GM12872 (cell line): ENCODE measurements at regions not wholly inside any gene's neighbourhood (a gene's known extent, or its start where the extent isn't known, plus 50 kb on each side); places are given as distances from the start of the nearest gene placed in this dataset.

Experiments
- CTCF ChIP-seq: IDR thresholded peaks from 3 replicates; pipeline ENCODE4 v1.5.1; 2011; ENCODE audit warnings: low read depth, mild to moderate bottlenecking, low read length, moderate library complexity; ENCODE audit not compliant: insufficient read depth

GRCh38 chr21:20874202-20874601 is 124.0 kb upstream of the NCAM2 start:
- no peak for TF ChIP-seq CTCF

GRCh38 chr21:20875742-20876141 is 122.5 kb upstream of the NCAM2 start:
- TF ChIP-seq CTCF = no peak

- no peak for TF ChIP-seq CTCF
These were observed 120.2 kb upstream of the NCAM2 start for GRCh38 chr21:20877976-20878375.

GRCh38 chr21:20882462-20883407 is 115.5 kb upstream of the NCAM2 start:
- 0 out of 3 replicates have a peak, but pooled peaks have one; percentile 9 for TF ChIP-seq CTCF

- TF ChIP-seq CTCF = no peak
These were observed 114.8 kb upstream of the NCAM2 start for GRCh38 chr21:20883408-20883800.

- no peak for TF ChIP-seq CTCF
These were observed 95.7 kb upstream of the NCAM2 start for GRCh38 chr21:20902511-20902910.

GRCh38 chr21:20902998-20903397 is 95.2 kb upstream of the NCAM2 start:
- no peak for TF ChIP-seq CTCF
